Heart left ventricle (tissue), 13 donors: ENCODE measurements at regions not wholly inside any gene's neighbourhood (a gene's known extent, or its start where the extent isn't known, plus 50 kb on each side); places are given as distances from the start of the nearest gene placed in this dataset.

Source experiments
- POLR2A ChIP-seq, 2 donors: fragments of 450-650 bp; IDR thresholded peaks; one replicate each; pipeline ENCODE4 v1.6.1; 2017; ENCODE audit warnings: antibody characterized with exemption in 2 of 2, mild to moderate bottlenecking in 2 of 2, moderate library complexity in 2 of 2
- TF ChIP-seq, protein P1 (sequence below), 12 donors: fragments of 200-600 bp; sonication (generic) in 4 of 12; IDR thresholded peaks; one replicate each; pipeline versions ENCODE4 v1.5.0 to v1.8.0; 2018 to 2022; ENCODE audit warnings: antibody characterized with exemption in 12 of 12, mild to moderate bottlenecking in 5 of 12
- donor health status: ischemic (EF 13 %, LVEDD 7.1; RV severe dilation, severe dysfunction).
- donor health status: DM: no; HTN: yes; CAD: no.
- donor health status: DM: no; HTN: no; CAD: no.
- donor health status: ischemic (EF 25% LVEDD 6.9; RV normal size, moderate dysfunction).
- donor health status: ischemic (EF 25% LVEDD 5.7; RV mildly dilated, moderate dysfunction).
- donor health status: ischemic (EF 35%, LVEDD 5.7; RV mildly dilated, moderate dysfunction).
- donor health status: nonischemic (EF 11% LVEDD 7.7; RV severe dilation, severe dysfunction).
- donor health status: DM: yes; HTN: yes; CAD: no.
- donor health status: PGD.
- donor health status: ischemic (EF 29% LVEDD 5.4; RV normal size, mild dysfunction).
- donor health status: nonischemic (EF 23%, LVEDD 6.1; RV moderate dilation, normal function).

DNA sequence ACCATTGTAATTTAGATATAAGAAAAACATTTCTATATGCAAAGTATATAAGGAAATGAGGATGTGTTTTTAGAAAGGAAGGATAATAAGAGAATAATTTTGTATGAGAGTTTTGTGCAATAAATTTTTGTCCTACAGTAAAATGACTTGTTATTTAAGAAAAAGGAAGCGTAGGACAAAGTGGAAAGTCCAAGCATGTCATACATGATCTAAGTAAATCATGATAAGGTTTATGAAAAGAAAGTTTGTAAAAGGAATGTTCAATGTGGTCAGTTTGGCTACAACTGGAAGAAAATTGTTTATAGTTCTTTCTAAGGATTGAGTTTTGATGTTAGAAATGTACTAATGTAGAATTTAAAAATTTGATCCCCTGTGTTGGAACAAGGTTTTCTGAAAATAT, 222.3 kb downstream of the KATNAL1 start:
- TF ChIP-seq, protein P1, sequence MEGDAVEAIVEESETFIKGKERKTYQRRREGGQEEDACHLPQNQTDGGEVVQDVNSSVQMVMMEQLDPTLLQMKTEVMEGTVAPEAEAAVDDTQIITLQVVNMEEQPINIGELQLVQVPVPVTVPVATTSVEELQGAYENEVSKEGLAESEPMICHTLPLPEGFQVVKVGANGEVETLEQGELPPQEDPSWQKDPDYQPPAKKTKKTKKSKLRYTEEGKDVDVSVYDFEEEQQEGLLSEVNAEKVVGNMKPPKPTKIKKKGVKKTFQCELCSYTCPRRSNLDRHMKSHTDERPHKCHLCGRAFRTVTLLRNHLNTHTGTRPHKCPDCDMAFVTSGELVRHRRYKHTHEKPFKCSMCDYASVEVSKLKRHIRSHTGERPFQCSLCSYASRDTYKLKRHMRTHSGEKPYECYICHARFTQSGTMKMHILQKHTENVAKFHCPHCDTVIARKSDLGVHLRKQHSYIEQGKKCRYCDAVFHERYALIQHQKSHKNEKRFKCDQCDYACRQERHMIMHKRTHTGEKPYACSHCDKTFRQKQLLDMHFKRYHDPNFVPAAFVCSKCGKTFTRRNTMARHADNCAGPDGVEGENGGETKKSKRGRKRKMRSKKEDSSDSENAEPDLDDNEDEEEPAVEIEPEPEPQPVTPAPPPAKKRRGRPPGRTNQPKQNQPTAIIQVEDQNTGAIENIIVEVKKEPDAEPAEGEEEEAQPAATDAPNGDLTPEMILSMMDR (IDR thresholded peaks at IDR 0.05): no peak
- TF ChIP-seq POLR2A (IDR thresholded peaks at IDR 0.05): no peak
